ENCODE measurements at regions not wholly inside any gene's neighbourhood (a gene's known extent, or its start where the extent isn't known, plus 50 kb on each side); places are given as distances from the start of the nearest gene placed in this dataset.

DNA sequence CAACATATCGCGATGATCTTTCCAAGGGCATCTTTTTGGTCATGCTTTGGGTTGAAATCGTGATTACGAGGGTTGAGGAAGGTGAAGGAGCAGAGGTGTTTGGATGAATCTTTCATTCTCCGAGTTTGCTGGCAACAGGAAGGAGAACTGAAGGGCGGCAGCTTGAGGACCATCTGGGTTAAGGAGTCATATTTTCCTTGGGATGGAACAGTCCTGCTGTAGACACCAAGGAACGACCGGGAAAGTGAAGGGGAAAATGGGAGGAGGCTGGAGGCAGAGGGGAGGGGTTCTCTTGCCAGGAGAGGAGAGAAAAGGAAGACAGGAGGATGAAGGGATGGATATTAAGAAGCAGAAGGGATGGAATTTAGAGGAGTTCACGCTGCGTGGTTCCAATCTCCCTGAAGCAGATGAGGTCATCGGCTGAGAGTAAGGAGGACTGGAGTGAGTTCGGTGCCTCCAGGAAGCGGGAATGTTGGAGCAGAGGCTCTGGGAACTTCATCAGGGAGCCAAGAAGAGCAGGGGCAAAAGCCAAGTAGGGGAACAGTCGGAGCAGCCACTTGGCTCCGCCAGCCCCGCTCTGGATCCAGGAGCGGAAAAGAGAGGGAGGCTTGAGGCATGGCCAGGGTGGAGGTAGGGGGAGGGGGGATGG, 116.6 kb upstream of the GALNT17 start:
- H3K27ac ChIP-seq (ENCODE audit: insufficient read depth, low read depth, low read length) = no peak overlapping the region
- no TSS peak for BruUV-seq (replicated peaks)
- POLR2A ChIA-PET = no interaction called here

DNA sequence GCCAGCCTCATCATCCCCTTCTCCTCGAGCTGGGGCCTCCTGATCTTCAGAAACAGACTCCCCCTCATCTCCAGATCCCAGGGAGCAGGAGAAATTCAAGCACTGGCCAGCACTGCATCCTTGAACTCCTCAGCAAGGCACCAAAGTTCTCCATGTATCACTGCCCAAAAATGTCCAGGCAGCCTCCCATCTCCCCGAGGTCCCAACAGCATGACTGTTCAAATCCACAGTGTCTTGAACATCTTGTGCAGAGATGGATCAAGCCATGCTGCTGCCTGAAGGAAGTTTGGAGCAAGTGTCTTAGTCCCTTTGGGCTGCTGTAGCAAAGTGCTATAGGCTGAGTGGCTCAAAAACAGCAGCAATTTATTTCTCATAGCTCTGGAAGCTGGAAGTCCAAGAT, 115.5 kb upstream of the GALNT17 start:
- dilution Hi-C loops (cut with MboI; ENCODE audit: extremely low pct_ligation_motif_present, low sequenced_read_pairs) = no loop called here
- DNase-seq (ENCODE audit: low read depth, low spot score) = no peak

More for the DNA sequence above, 116.6 kb upstream of the GALNT17 start:
- Histone ChIP-seq H3K4me3 (replicated peaks in 1 of 3; ENCODE audit: insufficient read depth in 1 of 3, low read depth in 1 of 3, low read length in 3 of 3) (no peak overlapping the region), H3K79me2 (ENCODE audit: control insufficient read depth, insufficient read depth, low read length) (no peaks in the 10 kb centered on the region), H3K4me1 (ENCODE audit: control insufficient read depth, extremely low read depth, insufficient read depth, low read length) (no peaks in the 10 kb centered on the region), H3K9me1 (replicated peaks; ENCODE audit: control insufficient read depth, extremely low read depth, insufficient read depth, low read length) (no peaks in the 10 kb centered on the region), H3K36me3 (ENCODE audit: control insufficient read depth in 2 of 2, extremely low read depth in 1 of 2, insufficient read depth in 2 of 2, low read length in 2 of 2) (no peaks in the 10 kb centered on the region), H3K9ac (replicated peaks; ENCODE audit: extremely low read depth, insufficient read depth, low read length) (no peak overlapping the region), H2AFZ (ENCODE audit: low read depth, low read length) (no peak overlapping the region), H3K27me3 (ENCODE audit: control insufficient read depth in 2 of 2, insufficient read depth in 2 of 2, low read length in 2 of 2) (no peaks in the 10 kb centered on the region), H3K9me3 (replicated peaks; ENCODE audit: control insufficient read depth, insufficient read depth, low read length) (peaks cover 9% of the 10 kb centered on the region), H3K4me2 (ENCODE audit: insufficient read depth, low read length) (no peak overlapping the region), H4K20me1 (replicated peaks; ENCODE audit: control insufficient read depth, extremely low read depth, insufficient read depth, low read length) (no peaks in the 10 kb centered on the region)
- dilution Hi-C loops (cut with MboI; ENCODE audit: extremely low pct_ligation_motif_present, low sequenced_read_pairs) = no loop called here
- DNase-seq (ENCODE audit: low read depth, low spot score) (no peak), FAIRE-seq (no peak)
- CTCF ChIA-PET = no interaction called here
- TF ChIP-seq MYC (IDR thresholded peaks at IDR 0.05; ENCODE audit: low read depth, low read length) = no peak
- no peak for TF ChIP-seq POLR2A (IDR thresholded peaks at IDR 0.05; ENCODE audit: low read depth, low read length)
- no peak for TF ChIP-seq POLR2AphosphoS5 (IDR thresholded peaks at IDR 0.05; ENCODE audit: insufficient read depth, low read depth, low read length)
- no peak for TF ChIP-seq JUN (IDR thresholded peaks at IDR 0.05; ENCODE audit: borderline replicate concordance, insufficient read depth, insufficient read length, low read depth)
- TF ChIP-seq, protein P1, sequence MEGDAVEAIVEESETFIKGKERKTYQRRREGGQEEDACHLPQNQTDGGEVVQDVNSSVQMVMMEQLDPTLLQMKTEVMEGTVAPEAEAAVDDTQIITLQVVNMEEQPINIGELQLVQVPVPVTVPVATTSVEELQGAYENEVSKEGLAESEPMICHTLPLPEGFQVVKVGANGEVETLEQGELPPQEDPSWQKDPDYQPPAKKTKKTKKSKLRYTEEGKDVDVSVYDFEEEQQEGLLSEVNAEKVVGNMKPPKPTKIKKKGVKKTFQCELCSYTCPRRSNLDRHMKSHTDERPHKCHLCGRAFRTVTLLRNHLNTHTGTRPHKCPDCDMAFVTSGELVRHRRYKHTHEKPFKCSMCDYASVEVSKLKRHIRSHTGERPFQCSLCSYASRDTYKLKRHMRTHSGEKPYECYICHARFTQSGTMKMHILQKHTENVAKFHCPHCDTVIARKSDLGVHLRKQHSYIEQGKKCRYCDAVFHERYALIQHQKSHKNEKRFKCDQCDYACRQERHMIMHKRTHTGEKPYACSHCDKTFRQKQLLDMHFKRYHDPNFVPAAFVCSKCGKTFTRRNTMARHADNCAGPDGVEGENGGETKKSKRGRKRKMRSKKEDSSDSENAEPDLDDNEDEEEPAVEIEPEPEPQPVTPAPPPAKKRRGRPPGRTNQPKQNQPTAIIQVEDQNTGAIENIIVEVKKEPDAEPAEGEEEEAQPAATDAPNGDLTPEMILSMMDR (IDR thresholded peaks at IDR 0.05; ENCODE audit: extremely low read depth in 1 of 2, insufficient read depth in 1 of 2, low read depth in 1 of 2, low read length in 2 of 2) = no peak
- intact Hi-C loops (cut with micrococcal nuclease) = no loop called here

More for the DNA sequence above, 115.5 kb upstream of the GALNT17 start:
- no peak overlapping the region for H3K27ac ChIP-seq (ENCODE audit: insufficient read depth, low read depth, low read length)
- no peaks in the 10 kb centered on the region for H3K27me3 ChIP-seq (ENCODE audit: control insufficient read depth in 2 of 2, insufficient read depth in 2 of 2, low read length in 2 of 2)
- ChIA-PET CTCF (no interaction called here), POLR2A (no interaction called here)
- H3K4me2 ChIP-seq (ENCODE audit: insufficient read depth, low read length) = no peak overlapping the region
- no peaks in the 10 kb centered on the region for H4K20me1 ChIP-seq (replicated peaks; ENCODE audit: control insufficient read depth, extremely low read depth, insufficient read depth, low read length)
- no peak overlapping the region for H3K4me3 ChIP-seq (replicated peaks in 1 of 3; ENCODE audit: insufficient read depth in 1 of 3, low read depth in 1 of 3, low read length in 3 of 3)
- H3K4me1 ChIP-seq (ENCODE audit: control insufficient read depth, extremely low read depth, insufficient read depth, low read length) = no peaks in the 10 kb centered on the region
- H3K9ac ChIP-seq (replicated peaks; ENCODE audit: extremely low read depth, insufficient read depth, low read length) = no peak overlapping the region
- H3K36me3 ChIP-seq (ENCODE audit: control insufficient read depth in 2 of 2, extremely low read depth in 1 of 2, insufficient read depth in 2 of 2, low read length in 2 of 2) = no peaks in the 10 kb centered on the region
- intact Hi-C loops (cut with micrococcal nuclease) = no loop called here
- no peak overlapping the region for H2AFZ ChIP-seq (ENCODE audit: low read depth, low read length)
- no peaks in the 10 kb centered on the region for H3K9me1 ChIP-seq (replicated peaks; ENCODE audit: control insufficient read depth, extremely low read depth, insufficient read depth, low read length)
- no peaks in the 10 kb centered on the region for H3K79me2 ChIP-seq (ENCODE audit: control insufficient read depth, insufficient read depth, low read length)
- FAIRE-seq = no peak
- peaks cover 9% of the 10 kb centered on the region for H3K9me3 ChIP-seq (replicated peaks; ENCODE audit: control insufficient read depth, insufficient read depth, low read length)
- BruUV-seq (replicated peaks) = no TSS peak
- TF ChIP-seq POLR2AphosphoS5 (IDR thresholded peaks at IDR 0.05; ENCODE audit: insufficient read depth, low read depth, low read length) (no peak), GATA2 (IDR thresholded peaks at IDR 0.05; ENCODE audit: insufficient read depth, insufficient read length, low read depth, low read length) (no peak), JUN (IDR thresholded peaks at IDR 0.05; ENCODE audit: borderline replicate concordance, insufficient read depth, insufficient read length, low read depth) (no peak), EZH2 (IDR thresholded peaks at IDR 0.05; ENCODE audit: borderline replicate concordance, low read depth, low read length, severe bottlenecking) (no peak), MYC (IDR thresholded peaks at IDR 0.05; ENCODE audit: low read depth, low read length) (no peak), FOS (IDR thresholded peaks at IDR 0.05; ENCODE audit: borderline replicate concordance, insufficient read depth, low read length) (no peak)
- TF ChIP-seq, protein P1 (IDR thresholded peaks at IDR 0.05; ENCODE audit: extremely low read depth in 1 of 2, insufficient read depth in 1 of 2, low read depth in 1 of 2, low read length in 2 of 2) = no peak
- TF ChIP-seq, protein P2, sequence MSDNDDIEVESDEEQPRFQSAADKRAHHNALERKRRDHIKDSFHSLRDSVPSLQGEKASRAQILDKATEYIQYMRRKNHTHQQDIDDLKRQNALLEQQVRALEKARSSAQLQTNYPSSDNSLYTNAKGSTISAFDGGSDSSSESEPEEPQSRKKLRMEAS (IDR thresholded peaks at IDR 0.05; ENCODE audit: insufficient read depth, insufficient read length) = no peak
